Parathyroid adenoma (tissue), 2 donors: ENCODE measurements at regions not wholly inside any gene's neighbourhood (a gene's known extent, or its start where the extent isn't known, plus 50 kb on each side); places are given as distances from the start of the nearest gene placed in this dataset.

Experiments
- H2AFZ ChIP-seq: fragments of 300-600 bp; sonication (generic); one replicate; pipeline ENCODE4 v1.7.0; 2017; ENCODE audit warnings: antibody characterized with exemption, mild to moderate bottlenecking
- H3K27ac ChIP-seq: fragments of 300-600 bp; sonication (generic); one replicate; pipeline ENCODE4 v1.7.0; 2017
- H3K27me3 ChIP-seq: fragments of 300-600 bp; sonication (generic); one replicate; pipeline ENCODE4 v1.7.0; 2017; ENCODE audit warnings: low read length; ENCODE audit not compliant: control insufficient read depth, insufficient read depth
- H3K36me3 ChIP-seq: fragments of 300-600 bp; sonication (generic); one replicate; pipeline ENCODE4 v1.7.0; 2017; ENCODE audit warnings: low read length; ENCODE audit not compliant: control insufficient read depth, insufficient read depth
- H3K4me1 ChIP-seq: fragments of 300-600 bp; sonication (generic); one replicate; pipeline ENCODE4 v1.7.0; 2017; ENCODE audit warnings: control low read depth
- H3K4me2 ChIP-seq: fragments of 300-600 bp; sonication (generic); one replicate; pipeline ENCODE4 v1.7.0; 2017; ENCODE audit warnings: low read length
- H3K4me3 ChIP-seq: fragments of 300-600 bp; sonication (generic); one replicate; pipeline ENCODE4 v1.7.0; 2017; ENCODE audit warnings: low read depth, low read length
- H3K79me2 ChIP-seq: fragments of 300-600 bp; sonication (generic); one replicate; pipeline ENCODE4 v1.7.0; 2017; ENCODE audit warnings: control low read depth
- H3K9ac ChIP-seq: fragments of 300-600 bp; sonication (generic); one replicate; pipeline ENCODE4 v1.7.0; 2017; ENCODE audit warnings: mild to moderate bottlenecking
- H3K9me3 ChIP-seq: fragments of 300-600 bp; sonication (generic); one replicate; pipeline ENCODE4 v1.7.0; 2017; ENCODE audit warnings: low read length; ENCODE audit not compliant: control insufficient read depth
- TF ChIP-seq, protein P1 (sequence below): fragments of 300-600 bp; sonication (generic); IDR thresholded peaks from one replicate; pipeline ENCODE4 v1.7.0; 2017; ENCODE audit warnings: antibody characterized with exemption, mild to moderate bottlenecking
- donor health status: primary hyperparathyroidism.

DNA sequence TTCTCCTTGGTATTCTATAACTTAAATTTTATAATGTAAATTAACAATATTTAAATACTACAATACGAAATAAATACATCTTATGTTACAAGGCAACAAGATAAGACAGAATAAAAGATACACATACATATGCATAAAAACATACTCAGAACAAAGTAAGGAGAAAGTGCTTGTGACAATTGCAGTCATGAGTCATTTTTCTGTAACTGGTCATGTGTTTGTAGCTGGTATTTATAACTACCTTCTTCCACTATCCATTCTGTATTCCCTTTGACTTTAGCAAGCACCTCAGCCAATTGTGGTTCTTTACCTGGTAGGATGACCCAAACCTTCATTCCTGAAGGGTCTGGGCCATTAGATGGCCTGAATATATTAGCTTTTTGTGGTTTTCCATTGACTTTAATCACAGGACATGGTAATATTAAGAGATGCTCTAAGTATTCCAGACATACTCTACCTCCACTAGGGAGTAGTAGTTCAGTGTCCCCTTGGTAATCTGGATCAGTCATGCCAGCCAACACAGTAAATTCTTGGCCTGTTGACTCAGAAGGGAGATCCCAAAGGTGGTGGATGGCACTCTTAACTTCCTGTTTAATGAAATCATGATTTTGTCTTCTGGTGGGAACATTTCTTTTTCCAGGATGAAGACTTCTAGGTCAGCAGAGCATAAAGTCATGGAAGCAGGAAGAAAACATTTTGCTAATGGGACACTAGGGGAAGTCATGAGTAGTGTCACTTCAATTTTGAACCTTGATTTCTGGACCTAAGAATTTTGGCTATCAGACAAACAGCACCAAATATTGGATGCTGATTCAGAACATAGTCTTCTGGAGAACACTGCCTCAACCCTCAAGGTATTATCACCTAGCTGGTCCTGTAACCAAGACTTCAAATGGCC is 733.7 kb upstream of the IGFBP3 start:
- Histone ChIP-seq H3K4me3 (no peak overlapping the region), H3K27me3 (no peaks in the 10 kb centered on the region), H3K36me3 (no peaks in the 10 kb centered on the region), H3K4me1 (no peaks in the 10 kb centered on the region), H3K79me2 (no peaks in the 10 kb centered on the region), H3K9me3 (no peaks in the 10 kb centered on the region), H3K4me2 (no peak overlapping the region), H3K27ac (no peak overlapping the region), H3K9ac (no peak overlapping the region), H2AFZ (no peak overlapping the region)
- TF ChIP-seq, protein P1, sequence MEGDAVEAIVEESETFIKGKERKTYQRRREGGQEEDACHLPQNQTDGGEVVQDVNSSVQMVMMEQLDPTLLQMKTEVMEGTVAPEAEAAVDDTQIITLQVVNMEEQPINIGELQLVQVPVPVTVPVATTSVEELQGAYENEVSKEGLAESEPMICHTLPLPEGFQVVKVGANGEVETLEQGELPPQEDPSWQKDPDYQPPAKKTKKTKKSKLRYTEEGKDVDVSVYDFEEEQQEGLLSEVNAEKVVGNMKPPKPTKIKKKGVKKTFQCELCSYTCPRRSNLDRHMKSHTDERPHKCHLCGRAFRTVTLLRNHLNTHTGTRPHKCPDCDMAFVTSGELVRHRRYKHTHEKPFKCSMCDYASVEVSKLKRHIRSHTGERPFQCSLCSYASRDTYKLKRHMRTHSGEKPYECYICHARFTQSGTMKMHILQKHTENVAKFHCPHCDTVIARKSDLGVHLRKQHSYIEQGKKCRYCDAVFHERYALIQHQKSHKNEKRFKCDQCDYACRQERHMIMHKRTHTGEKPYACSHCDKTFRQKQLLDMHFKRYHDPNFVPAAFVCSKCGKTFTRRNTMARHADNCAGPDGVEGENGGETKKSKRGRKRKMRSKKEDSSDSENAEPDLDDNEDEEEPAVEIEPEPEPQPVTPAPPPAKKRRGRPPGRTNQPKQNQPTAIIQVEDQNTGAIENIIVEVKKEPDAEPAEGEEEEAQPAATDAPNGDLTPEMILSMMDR = no peak

DNA sequence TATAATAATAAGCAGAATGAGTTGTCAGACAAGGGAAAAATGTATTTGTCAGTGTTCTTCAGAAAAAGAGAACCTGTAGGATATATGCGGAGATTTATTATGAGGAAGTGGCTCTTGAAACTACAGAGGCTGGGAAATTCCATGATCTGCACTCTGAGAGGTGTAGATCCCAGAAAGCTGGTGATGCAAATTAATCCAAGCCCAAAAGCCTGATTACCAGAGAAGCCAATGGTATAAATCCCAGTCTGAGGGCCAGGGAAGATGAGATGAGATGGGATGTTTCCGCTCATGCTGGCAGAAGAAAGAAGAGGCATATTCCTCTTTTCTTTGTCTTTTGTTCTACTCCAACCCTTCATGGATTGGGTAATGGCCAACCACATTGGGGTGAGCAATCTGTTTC is 732.8 kb upstream of the IGFBP3 start:
- Histone ChIP-seq H3K79me2 (no peaks in the 10 kb centered on the region), H3K27me3 (no peaks in the 10 kb centered on the region), H3K4me2 (no peak overlapping the region), H3K4me1 (no peaks in the 10 kb centered on the region), H3K9me3 (no peaks in the 10 kb centered on the region), H3K4me3 (no peak overlapping the region), H3K36me3 (no peaks in the 10 kb centered on the region), H3K9ac (no peak overlapping the region), H3K27ac (no peak overlapping the region), H2AFZ (no peak overlapping the region)
- TF ChIP-seq, protein P1 = no peak

DNA sequence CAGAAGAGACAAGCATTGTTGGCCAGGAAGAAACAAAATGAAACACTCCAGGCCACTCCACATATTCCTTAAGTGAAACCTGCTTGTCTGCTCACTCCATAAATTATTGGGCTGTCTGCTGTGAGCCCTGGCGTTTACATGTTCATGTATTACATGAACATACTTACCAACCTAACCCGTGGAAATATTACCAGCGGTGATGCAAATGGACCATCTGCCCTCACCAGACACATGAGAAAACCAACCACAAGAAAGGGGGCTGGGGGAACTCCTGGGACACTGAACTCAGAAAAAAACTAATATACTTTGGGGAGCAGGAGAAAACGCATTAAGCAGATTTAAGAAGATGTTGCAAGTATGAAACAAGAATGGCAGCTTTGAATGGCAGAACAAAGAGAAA is 731.2 kb upstream of the IGFBP3 start:
- no peaks in the 10 kb centered on the region for H3K9me3 ChIP-seq
- no peak overlapping the region for H3K4me3 ChIP-seq
- H3K27ac ChIP-seq = no peak overlapping the region
- H3K9ac ChIP-seq = no peak overlapping the region
- H3K36me3 ChIP-seq = no peaks in the 10 kb centered on the region
- TF ChIP-seq, protein P1 = no peak
- H3K4me2 ChIP-seq = no peak overlapping the region
- no peak overlapping the region for H2AFZ ChIP-seq
- no peaks in the 10 kb centered on the region for H3K79me2 ChIP-seq
- no peaks in the 10 kb centered on the region for H3K27me3 ChIP-seq
- no peaks in the 10 kb centered on the region for H3K4me1 ChIP-seq

DNA sequence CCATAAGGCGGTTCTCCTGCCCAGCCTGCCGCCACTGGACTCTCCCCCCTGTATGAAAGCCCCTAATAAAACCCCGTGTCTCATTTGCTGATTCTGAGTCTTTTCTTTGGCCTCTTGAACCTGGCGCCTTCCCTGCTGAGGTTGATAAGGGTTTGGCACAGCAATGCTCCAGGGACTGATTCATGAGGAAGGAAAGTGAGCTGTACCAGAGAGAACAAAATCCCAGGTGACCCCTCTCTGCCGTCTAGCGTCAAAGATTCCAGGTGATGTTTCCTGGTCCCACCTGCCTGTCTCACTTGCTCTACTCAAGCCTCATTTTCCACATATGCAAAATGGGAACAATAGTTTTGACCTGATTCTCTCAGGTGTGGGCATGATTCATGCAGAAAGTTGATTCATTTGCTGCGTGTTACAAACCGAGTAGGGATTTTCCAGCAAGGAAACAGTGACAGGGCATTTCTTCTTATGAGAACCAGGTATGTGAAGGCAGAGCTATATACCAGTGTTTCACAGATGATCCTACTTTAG is 730.6 kb upstream of the IGFBP3 start:
- TF ChIP-seq, protein P1 = no peak
- Histone ChIP-seq H2AFZ (no peak overlapping the region), H3K4me2 (no peak overlapping the region), H3K9me3 (no peaks in the 10 kb centered on the region), H3K27ac (no peak overlapping the region), H3K36me3 (no peaks in the 10 kb centered on the region), H3K79me2 (no peaks in the 10 kb centered on the region), H3K4me1 (no peaks in the 10 kb centered on the region), H3K27me3 (no peaks in the 10 kb centered on the region), H3K4me3 (no peak overlapping the region), H3K9ac (no peak overlapping the region)
